Erythroblast (primary cell): ENCODE measurements at regions not wholly inside any gene's neighbourhood (a gene's known extent, or its start where the extent isn't known, plus 50 kb on each side); places are given as distances from the start of the nearest gene placed in this dataset.

ENCODE experiments used
- GATA1 ChIP-seq: IDR thresholded peaks from 2 replicates; pipeline ENCODE4 v1.6.1; 2011; ENCODE audit warnings: low read depth, mild to moderate bottlenecking, control low read depth, low read length, moderate library complexity
- POLR2A ChIP-seq: IDR thresholded peaks from 2 replicates; pipeline ENCODE4 v1.6.1; 2011; ENCODE audit warnings: mild to moderate bottlenecking, low read length

- TF ChIP-seq POLR2A: no peak
- TF ChIP-seq GATA1: no peak
These were observed 504.4 kb downstream of the NTRK2 start for GRCh38 chr9:85173967-85174366.
